SW 1271 (cell line): ENCODE measurements at regions not wholly inside any gene's neighbourhood (a gene's known extent, or its start where the extent isn't known, plus 50 kb on each side); places are given as distances from the start of the nearest gene placed in this dataset.
"Not testable (repeated sequence)": the region's sequence is repeated elsewhere in the genome, so short reads cannot be mapped to it uniquely, and the experiment has no call there.

ENCODE experiments used
- DNase-seq, 2 experiments: peaks; one replicate each; lab custom pipeline; 2025; lab: John Stamatoyannopoulos, UW

DNA sequence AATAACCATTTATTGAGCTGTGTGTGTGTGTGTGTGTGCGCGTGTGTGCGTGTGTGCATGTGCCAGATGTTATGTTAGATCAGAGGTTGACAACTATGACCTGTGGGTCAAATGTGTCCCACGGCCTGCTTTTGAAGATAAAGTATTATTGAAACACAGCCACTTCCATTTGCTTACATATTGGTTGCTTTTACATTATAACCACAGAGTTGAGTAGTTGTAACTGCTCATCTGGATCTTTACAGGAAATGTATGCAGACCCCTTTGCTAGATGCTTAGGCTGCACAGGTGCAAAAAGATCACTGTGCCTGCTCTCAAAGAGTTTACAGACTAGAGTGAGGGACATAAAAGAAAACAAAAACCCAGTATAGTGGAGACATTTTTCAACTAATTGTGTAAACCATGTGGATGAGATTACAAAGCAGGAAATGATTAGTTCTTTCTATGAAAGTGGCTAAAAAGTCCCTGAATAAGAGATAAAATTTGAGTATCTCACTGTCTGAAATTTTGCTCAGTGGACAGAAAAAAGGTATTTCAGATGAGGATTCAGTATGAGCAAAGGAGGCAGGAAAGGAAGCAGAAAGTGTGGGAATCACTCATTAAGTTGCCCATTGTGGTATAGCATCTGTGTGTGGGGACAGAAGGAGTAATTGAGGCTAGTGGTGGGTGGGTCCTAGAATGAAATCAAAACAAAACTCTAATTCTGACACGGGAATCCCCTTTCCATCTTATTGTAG lies 188.4 kb downstream of the PAH start:
- no peak for DNase-seq

DNA sequence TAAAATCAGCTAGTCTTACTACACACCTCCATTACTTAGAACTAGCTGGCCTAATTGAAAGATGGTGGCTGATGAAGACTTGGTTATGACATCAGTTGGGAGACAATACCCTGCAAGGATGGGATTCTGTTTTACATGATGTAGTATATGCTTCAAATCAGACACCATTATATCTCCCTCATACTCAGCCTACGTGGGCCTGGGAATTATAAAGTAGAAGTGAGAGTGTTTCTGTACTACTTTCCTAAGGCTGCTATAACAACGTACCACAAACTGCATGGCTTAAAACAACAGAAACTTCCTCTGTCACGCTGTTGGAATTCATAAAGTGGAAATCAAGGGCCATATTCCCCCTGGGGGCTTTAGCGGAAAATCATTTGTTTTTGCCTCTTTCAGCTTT lies 190.4 kb downstream of the PAH start:
- DNase-seq = no peak

DNA sequence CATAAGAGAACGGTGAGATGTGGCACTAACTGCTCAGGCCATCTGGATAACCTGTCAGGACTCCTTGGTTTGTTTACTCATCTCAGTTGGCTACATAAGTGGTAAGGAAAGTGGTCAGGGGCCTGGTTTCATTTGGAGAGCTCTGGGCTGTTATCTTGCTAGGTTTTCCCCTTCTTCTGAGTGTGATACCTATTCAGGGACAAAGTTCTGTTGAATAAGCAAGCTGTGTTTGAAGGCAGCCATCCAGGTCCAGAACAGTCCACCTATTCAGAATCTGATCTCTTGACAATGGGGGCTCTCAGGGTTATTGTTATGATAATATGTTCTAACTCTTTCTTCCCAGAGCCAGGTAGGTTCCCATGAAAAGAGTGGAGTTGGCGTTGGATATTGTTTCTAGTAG lies 194.9 kb downstream of the PAH start:
- DNase-seq = no peak

DNA sequence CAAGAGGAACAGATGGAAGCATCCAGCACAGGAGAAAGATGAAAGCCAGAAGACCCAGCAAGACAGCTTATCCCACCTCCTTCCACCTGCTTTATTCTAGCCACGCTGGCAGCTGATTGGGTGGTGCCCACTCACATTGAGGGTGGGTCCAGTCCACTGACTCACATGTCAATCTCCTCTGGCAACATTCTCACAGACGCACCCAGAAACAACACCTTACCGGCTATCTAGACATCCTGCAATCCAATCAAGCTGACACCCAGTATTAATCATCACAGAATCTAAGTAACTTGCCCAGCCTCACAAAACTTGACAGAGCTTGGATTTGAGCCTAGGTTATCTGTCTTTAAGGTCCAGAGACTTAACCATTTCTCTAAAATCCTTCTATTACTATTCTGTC lies 208.9 kb downstream of the PAH start:
- DNase-seq = no peak

DNA sequence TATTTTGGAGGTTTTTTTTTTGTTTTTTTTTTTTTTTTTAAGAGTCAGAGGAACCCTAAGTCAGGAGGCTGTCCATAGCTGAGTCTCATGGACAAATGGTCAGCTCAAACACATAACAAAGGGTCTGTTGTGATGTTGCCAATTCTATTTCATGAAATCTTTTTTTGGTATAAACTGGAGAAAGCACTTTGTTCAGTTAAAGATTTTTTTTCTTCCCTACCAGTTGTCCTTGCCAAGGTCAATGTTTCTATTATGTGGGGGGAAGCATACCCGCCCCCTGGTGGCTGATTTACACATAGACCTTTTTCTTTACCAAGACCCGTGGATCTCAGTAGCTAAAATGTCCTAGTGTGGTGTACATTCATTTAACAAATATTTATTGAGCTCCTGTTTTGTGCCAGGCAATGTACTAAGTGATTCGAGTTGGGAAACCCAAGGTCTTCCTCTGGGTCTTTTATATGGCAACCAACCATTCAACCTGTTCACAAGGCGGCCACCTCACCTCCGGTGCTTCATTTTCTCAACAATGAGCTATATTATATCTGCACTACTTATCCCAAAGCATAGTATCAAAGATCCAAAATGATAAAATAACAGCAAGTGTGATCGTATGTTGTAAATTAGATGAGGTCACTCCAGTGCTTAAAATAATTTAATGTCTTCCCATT lies 214.5 kb downstream of the PAH start:
- DNase-seq = peak in 1 of 2 experiments; percentile 37

DNA sequence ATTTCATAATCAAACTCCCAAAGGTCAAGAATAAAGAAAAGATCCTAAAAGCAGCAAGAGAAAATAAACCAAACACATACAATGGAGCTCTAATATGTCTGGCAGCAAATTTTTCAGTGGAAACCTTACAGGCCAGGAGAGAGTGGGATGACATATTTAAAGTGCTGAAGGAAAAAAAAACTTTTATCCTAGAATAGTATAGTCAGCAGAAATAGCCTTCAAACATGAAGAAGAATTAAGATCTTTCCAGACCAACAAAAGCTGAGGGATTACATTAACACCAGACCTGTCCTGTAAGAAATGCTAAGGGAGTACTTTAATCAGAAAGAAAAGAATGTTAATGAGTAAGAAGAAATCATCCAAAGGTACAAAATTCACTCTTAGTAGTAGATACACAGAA lies 215.7 kb upstream of the IGF1 start:
- DNase-seq = no peak

- DNase-seq = no peak
These were observed 214.5 kb upstream of the IGF1 start for GRCh38 chr12:102694903-102695302.

GRCh38 chr12:102691773-102692555 lies 211.6 kb upstream of the IGF1 start:
- DNase-seq = no peak

- no peak for DNase-seq
These were observed 209.9 kb upstream of the IGF1 start for GRCh38 chr12:102690253-102690652.

- DNase-seq = no peak
These were observed 209.3 kb upstream of the IGF1 start for GRCh38 chr12:102689701-102690100.

- DNase-seq = no peak
These were observed 207.2 kb upstream of the IGF1 start for GRCh38 chr12:102687523-102687922.

DNA sequence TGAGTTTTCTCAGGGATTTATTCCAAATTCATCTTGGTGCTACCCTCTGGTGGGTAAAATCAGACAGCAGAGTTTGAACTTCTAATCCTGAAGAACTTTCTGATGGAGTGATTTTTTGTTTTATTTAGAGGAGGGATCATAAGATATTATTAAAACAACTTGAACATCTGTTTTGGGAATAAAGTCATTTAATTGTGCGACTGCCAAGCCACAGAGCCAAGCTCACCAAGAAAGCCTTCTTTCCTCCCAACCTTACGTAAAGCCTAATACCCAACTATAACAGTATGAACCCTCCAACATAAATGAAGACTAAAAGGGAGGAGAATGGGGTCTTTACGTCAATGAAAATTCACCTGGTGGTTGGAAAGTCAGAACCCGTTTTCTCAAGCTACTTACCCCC lies 205.5 kb upstream of the IGF1 start:
- no peak for DNase-seq

GRCh38 chr12:102685172-102685571 lies 204.8 kb upstream of the IGF1 start:
- DNase-seq = no peak

DNA sequence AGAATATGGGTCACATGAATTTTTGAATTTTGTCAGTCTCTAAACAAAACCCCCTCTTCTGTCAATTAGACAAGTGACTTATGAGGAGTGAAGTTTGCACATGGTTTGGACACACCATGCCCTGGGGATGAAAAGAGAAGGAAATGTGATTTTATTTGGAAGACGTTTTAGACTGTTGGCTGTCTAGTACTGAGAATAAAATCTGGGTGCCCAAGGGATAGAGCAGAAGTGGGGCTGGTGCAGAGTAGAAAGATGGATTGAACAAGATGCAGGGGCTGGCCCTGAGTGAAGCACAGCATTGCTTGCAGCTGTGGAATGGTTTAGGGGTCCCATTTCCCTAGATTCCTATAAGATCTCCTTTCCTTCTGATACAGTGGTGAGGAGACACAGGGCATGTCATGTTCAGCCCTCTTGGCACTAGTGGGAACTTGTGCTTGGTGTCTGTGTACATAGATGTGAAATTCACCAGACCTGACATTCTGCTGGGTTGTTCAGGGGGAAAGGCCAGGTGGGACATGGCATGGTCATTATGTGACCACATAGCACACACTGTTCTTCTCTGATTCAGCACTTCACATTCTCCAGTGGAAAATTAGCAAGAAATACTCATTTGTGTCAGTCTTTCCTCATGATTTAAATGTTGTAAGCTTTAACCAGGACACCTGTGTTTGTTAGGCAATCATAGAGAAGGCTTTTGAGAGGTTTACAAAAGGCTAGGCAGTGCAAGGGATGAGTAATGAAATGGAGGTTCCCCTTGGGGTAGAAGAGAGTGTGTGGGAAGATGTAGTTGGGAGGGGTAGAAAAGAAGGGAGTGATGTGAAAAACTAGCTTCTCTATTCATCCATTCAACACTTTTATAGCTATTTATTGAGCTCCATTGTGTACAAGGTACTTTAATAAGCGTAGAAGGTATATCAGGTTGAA lies 202.3 kb upstream of the IGF1 start:
- DNase-seq = no peak

DNA sequence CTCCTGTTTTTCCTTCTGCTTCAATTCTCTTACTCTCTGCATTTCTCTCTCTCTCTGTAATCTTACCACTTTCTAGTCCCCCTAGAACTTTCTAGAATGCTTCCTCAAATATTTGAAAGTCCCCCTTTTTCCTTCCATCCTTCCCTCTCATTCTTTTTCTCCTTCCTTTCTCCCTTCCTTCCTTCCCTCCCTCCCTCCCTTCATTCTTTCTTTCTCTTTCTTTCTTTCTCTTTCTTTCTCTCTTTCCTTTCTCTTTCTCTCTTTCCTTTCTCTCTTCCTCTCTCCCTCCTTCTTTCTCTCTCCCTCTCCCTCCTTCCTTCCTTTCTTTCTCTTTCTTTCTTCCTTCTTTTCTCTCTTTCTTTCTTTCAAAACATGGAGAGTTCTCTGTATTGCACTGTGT lies 201.4 kb upstream of the IGF1 start:
- DNase-seq = no peak

- DNase-seq = no peak
These were observed 200.9 kb upstream of the IGF1 start for GRCh38 chr12:102681309-102681708.

DNA sequence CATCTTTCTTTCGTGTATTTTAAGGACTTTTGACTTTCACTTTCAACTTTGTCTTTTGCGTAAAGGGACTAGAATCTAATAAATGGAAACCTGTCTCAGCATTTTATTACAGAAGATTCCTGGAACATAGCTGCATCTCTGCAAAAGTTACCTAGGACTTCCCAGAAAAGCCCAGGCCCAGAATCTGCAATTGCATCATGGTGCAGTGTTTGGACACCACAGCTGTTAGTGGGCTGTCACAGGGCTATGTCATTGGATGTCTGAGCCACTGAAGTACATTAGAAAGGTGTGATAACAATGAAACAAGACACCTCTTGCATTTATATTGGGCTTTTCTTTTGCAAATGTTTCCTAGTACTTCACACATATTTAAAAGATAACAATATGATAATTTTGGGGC lies 199.9 kb upstream of the IGF1 start:
- DNase-seq = no peak

- DNase-seq = no peak
These were observed 196.4 kb upstream of the IGF1 start for GRCh38 chr12:102676812-102677211.

- DNase-seq = no peak
These were observed 195.3 kb upstream of the IGF1 start for GRCh38 chr12:102675672-102676071.

- DNase-seq = no peak
These were observed 193.2 kb upstream of the IGF1 start for GRCh38 chr12:102673606-102674005.

DNA sequence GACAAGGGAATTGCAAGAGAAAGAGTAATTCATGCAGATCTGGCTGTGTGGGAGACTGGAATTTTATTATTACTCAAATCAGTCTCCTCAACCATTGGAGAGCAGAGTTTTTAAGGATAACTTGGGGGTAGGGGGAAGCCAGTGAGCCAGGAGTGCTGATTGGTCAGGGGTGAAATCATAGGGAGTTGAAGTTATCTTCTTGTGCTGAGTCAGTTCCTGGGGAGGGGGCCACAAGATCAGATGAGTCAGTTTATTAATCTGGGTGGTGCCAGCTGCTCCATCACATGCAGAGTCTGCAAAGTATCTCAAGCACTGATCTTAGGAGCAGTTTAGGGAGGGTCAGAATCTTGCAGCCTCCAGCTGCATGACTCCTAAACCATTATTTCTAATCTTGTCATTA lies 191.8 kb upstream of the IGF1 start:
- DNase-seq = not testable (repeated sequence)

DNA sequence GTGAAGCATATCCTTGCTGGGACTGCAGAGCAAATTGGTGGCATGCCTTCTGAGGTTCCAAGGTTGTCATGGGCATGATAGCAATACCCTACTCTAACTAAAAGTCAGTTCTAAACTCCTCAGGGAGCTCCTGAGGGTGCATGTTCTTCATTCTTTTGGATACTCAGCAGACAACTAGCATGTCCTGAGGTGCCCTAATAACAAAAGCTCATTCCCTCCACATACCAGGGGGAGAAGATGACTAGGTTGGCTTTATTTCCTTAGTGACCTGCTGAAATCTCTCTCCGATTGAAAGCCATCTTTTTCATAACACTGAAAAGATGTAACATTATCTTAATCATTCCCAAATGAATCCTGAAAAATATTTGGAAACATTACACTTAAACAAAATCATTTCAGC lies 188.7 kb upstream of the IGF1 start:
- DNase-seq = no peak
